B cell (primary cell): ENCODE measurements at regions not wholly inside any gene's neighbourhood (a gene's known extent, or its start where the extent isn't known, plus 50 kb on each side); places are given as distances from the start of the nearest gene placed in this dataset.
"Not testable (repeated sequence)": the region's sequence is repeated elsewhere in the genome, so short reads cannot be mapped to it uniquely, and the experiment has no call there.

Experiments
- ATAC-seq: fragments of 200-7000 bp; cut with Tn5 transposase; one replicate; pipeline ENCODE4 v1.10.0; 2021; ENCODE audit warnings: low read depth, mild to moderate bottlenecking, moderate number of reproducible peaks, moderate library complexity
- CTCF ChIA-PET: fragments of 350-600 bp; sonication (Branson Sonifier 250); formaldehyde crosslinking; loops from one replicate; lab custom pipeline; 2021; ENCODE audit warnings: antibody characterized with exemption, inconsistent platforms; lab: Charles Lee
- POLR2A ChIA-PET: fragments of 350-600 bp; sonication (Branson Sonifier 250); formaldehyde crosslinking; loops from one replicate; lab custom pipeline; 2021; ENCODE audit warnings: antibody characterized with exemption; lab: Charles Lee
- DNase-seq: peaks from one replicate; pipeline ENCODE4 v3.0.0; 2013
- H2AFZ ChIP-seq: 2 replicates; pipeline ENCODE4 v1.6.1; 2012; ENCODE audit warnings: mild to moderate bottlenecking, low read depth, low read length; ENCODE audit not compliant: insufficient read depth, poor library complexity, severe bottlenecking
- H3K27ac ChIP-seq, 2 donors: 1 replicate in 1 of 2; 2 replicates in 1 of 2; pipeline ENCODE4 v1.5.1; 2012 to 2013; ENCODE audit warnings: low read length in 2 of 2, mild to moderate bottlenecking in 2 of 2, moderate library complexity in 1 of 2
- H3K27me3 ChIP-seq, 4 experiments: fragments of 200-600 bp in 1 of 4; sonication (generic) in 1 of 4; replicated peaks in 1 of 4; 1 replicate in 2 of 4; 2 replicates in 2 of 4; pipeline versions ENCODE4 v1.6.1 to v1.7.0; 2013 to 2016; ENCODE audit warnings: low read length in 3 of 4, mild to moderate bottlenecking in 2 of 4, mixed read lengths in 1 of 4, moderate library complexity in 1 of 4; ENCODE audit not compliant: insufficient read depth in 4 of 4, control insufficient read depth in 3 of 4; ENCODE audit errors: control extremely low read depth in 1 of 4
- H3K36me3 ChIP-seq, 2 experiments: replicated peaks in 1 of 2; 1 replicate in 1 of 2; 2 replicates in 1 of 2; pipeline versions ENCODE4 v1.6.1 to v1.7.1; 2013; ENCODE audit warnings: low read length in 1 of 2; ENCODE audit not compliant: insufficient read depth in 2 of 2, control insufficient read depth in 1 of 2; ENCODE audit errors: control extremely low read depth in 1 of 2, extremely low read depth in 1 of 2
- H3K4me1 ChIP-seq, 2 donors: fragments of 200-600 bp in 1 of 2; sonication (generic) in 1 of 2; 1 replicate in 1 of 2; 2 replicates in 1 of 2; pipeline versions ENCODE4 v1.5.1 to v1.6.1; 2013 to 2017; ENCODE audit warnings: low read length in 2 of 2; ENCODE audit not compliant: control insufficient read depth in 2 of 2, insufficient read depth in 2 of 2
- H3K4me2 ChIP-seq: replicated peaks from 2 replicates; pipeline ENCODE3; 2012; ENCODE audit warnings: mild to moderate bottlenecking, low read depth, low read length; ENCODE audit not compliant: poor library complexity, severe bottlenecking
- H3K4me3 ChIP-seq, 5 experiments: fragments of 200-600 bp in 1 of 5; sonication (generic) in 1 of 5; 1 replicate in 3 of 5; 2 replicates in 2 of 5; pipeline versions ENCODE4 v1.5.1 to v1.7.0; 2011 to 2016; ENCODE audit warnings: low read length in 4 of 5, mild to moderate bottlenecking in 4 of 5, low read depth in 2 of 5, control low read depth in 1 of 5, moderate library complexity in 1 of 5; ENCODE audit not compliant: insufficient read depth in 1 of 5; ENCODE audit errors: control extremely low read depth in 1 of 5, extremely low read depth in 1 of 5
- H3K79me2 ChIP-seq: fragments of 200-600 bp; sonication (generic); one replicate; pipeline ENCODE4 v1.6.0; 2016; ENCODE audit warnings: low read length; ENCODE audit not compliant: control insufficient read depth, insufficient read depth
- H3K9ac ChIP-seq: fragments of 200-600 bp; sonication (generic); 2 replicates; pipeline ENCODE4 v1.6.1; 2017; ENCODE audit warnings: mild to moderate bottlenecking, low read length, moderate library complexity
- H3K9me3 ChIP-seq, 3 donors: one replicate each; pipeline versions ENCODE4 v1.6.1 to v1.7.1; 2013; ENCODE audit warnings: low read length in 2 of 3; ENCODE audit not compliant: control insufficient read depth in 2 of 3, insufficient read depth in 1 of 3; ENCODE audit errors: control extremely low read depth in 1 of 3
- H4K20me1 ChIP-seq: 2 replicates; pipeline ENCODE4 v1.6.0; 2012; ENCODE audit warnings: mild to moderate bottlenecking, low read length; ENCODE audit not compliant: insufficient read depth, control insufficient read depth, poor library complexity, severe bottlenecking
- H3K27ac Mint-ChIP-seq: one replicate; pipeline ENCODE4 v1.8.0; 2021; ENCODE audit warnings: mixed read lengths
- H3K27me3 Mint-ChIP-seq: one replicate; pipeline ENCODE4 v1.8.0; 2021; ENCODE audit warnings: mixed read lengths
- H3K4me1 Mint-ChIP-seq: one replicate; pipeline ENCODE4 v1.8.0; 2021; ENCODE audit warnings: mixed read lengths
- H3K4me3 Mint-ChIP-seq: one replicate; pipeline ENCODE4 v1.8.0; 2021; ENCODE audit warnings: mixed read lengths
- H3K9me3 Mint-ChIP-seq: one replicate; pipeline ENCODE4 v1.8.0; 2022; ENCODE audit warnings: mixed read lengths; ENCODE audit not compliant: insufficient read depth
- WGBS: methylation state at CpG from one replicate; pipeline ENCODE4 v1.1.5; 2013; ENCODE audit warnings: missing lambda C conversion rate; ENCODE audit not compliant: insufficient coverage; 5-methylcytosine and 5-hydroxymethylcytosine counted together
- intact Hi-C: fragments of 100-400 bp; cut with micrococcal nuclease; formaldehyde crosslinking; loops from one replicate; pipeline ENCODE4 v1.10.0; 2022

DNA sequence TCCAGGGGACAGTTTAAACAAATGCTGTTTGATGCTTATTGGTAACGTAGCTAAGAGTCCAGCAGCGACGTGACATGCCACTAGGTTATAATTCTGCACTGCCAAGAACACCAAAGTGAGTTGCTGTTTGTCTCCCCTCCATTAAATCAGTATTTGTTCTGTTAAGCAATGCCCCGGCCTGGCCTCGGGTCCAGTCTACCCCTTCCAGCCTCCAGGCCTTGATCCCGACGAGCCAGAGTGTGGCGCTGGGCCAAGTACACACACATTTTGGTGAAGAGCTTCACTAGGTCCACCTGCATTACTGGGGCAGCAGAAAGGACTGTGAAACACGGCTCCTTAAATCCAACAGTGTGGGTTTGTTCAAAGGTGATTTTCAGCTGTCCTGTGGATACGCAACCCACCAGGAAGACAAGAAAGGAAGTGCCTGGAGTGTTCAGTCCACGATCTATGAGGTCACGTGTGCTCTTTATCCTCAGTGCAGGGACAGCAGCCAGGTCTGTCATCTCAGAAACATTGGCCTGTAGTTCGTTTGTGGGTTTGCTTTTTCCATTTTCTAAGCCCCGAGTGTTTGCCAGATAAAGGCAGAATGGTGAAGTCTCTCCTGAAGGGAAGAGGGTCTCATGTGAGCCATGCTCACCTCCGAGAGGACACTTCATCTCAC is 58.7 kb upstream of the GPR31 start:
- H3K27me3 Mint-ChIP-seq, H3K4me1 ChIP-seq, H3K4me1 Mint-ChIP-seq, H3K4me2 ChIP-seq, H4K20me1 ChIP-seq, POLR2A ChIA-PET, H3K4me3 Mint-ChIP-seq, DNase-seq, H3K36me3 ChIP-seq, H3K27ac ChIP-seq, H3K27me3 ChIP-seq, ATAC-seq, H3K9me3 ChIP-seq, H3K9me3 Mint-ChIP-seq, H3K9ac ChIP-seq, CTCF ChIA-PET, H2AFZ ChIP-seq, H3K79me2 ChIP-seq, H3K27ac Mint-ChIP-seq, H3K4me3 ChIP-seq: not testable (repeated sequence)
- intact Hi-C loops: loop anchor here (5.0 kb wide), 1 partner anchor 681 kb away; no protein-coding TSS in a partner anchor
- WGBS: 90% methylated on average over 3 of the region's 15 CpGs

DNA sequence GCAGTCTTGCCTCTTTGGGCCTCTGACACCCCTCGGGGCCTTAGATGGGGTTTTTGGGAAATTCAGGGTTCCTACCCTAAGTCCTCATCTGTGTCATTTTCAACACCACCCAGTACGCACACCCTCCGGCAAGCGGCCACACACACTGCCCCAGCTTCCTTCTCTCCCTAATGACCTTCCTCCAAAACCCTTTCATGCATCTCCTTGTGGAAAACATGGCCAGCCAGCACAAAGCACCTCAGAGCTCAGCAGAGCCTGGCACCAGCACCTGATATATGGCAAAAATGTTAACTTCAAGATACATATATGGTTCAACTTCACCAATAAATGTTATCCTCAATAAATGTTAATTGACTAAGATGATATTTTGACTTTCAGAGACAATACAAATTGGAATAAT is 59.3 kb upstream of the GPR31 start:
- H3K27me3 Mint-ChIP-seq, DNase-seq, H3K9me3 Mint-ChIP-seq, H3K4me3 ChIP-seq, H4K20me1 ChIP-seq, H3K9me3 ChIP-seq, H3K4me1 ChIP-seq, H3K27me3 ChIP-seq, CTCF ChIA-PET, H3K4me3 Mint-ChIP-seq, H2AFZ ChIP-seq, H3K4me2 ChIP-seq, H3K27ac Mint-ChIP-seq, H3K36me3 ChIP-seq, H3K79me2 ChIP-seq, POLR2A ChIA-PET, H3K4me1 Mint-ChIP-seq, H3K27ac ChIP-seq, ATAC-seq, H3K9ac ChIP-seq: not testable (repeated sequence)
- 89% methylated on average over 3 of the region's 4 CpGs for WGBS
- intact Hi-C loops: loop anchor here (5.0 kb wide), 1 partner anchor 680 kb away; no protein-coding TSS in a partner anchor
